Stimulated activated CD4-positive, alpha-beta T cell treated with anti-CD3 and anti-CD28 coated beads, TNF-alpha, amount 100 ng/mL, for 48 hours (primary cell): ENCODE measurements at regions not wholly inside any gene's neighbourhood (a gene's known extent, or its start where the extent isn't known, plus 50 kb on each side); places are given as distances from the start of the nearest gene placed in this dataset.

Source experiments
- DNase-seq, 3 donors: peaks; one replicate each; pipeline ENCODE4 v3.0.0-alpha.2; 2020; ENCODE audit warnings: low read depth in 3 of 3

GRCh38 chr18:51580580-51580979, 383.1 kb upstream of the MEX3C start:
- no peak for DNase-seq

- no peak for DNase-seq
Observed at GRCh38 chr18:51582551-51582950, 385.1 kb upstream of the MEX3C start.

GRCh38 chr18:51588616-51589015, 391.1 kb upstream of the MEX3C start:
- DNase-seq = no peak

GRCh38 chr18:51593931-51594330, 396.4 kb upstream of the MEX3C start:
- no peak for DNase-seq

GRCh38 chr18:51603111-51603510, 405.6 kb upstream of the MEX3C start:
- no peak for DNase-seq

- no peak for DNase-seq
Observed at GRCh38 chr18:51603551-51603950, 406.1 kb upstream of the MEX3C start.

GRCh38 chr18:51610481-51610880, 413.0 kb upstream of the MEX3C start:
- DNase-seq = no peak

GRCh38 chr18:51611326-51611725, 413.8 kb upstream of the MEX3C start:
- DNase-seq = no peak

- no peak for DNase-seq
Observed at GRCh38 chr18:51614033-51614432, 416.6 kb upstream of the MEX3C start.

- DNase-seq = no peak
Observed at GRCh38 chr18:51614967-51615571, 417.6 kb upstream of the MEX3C start.

GRCh38 chr18:51617167-51617566, 419.7 kb upstream of the MEX3C start:
- no peak for DNase-seq

GRCh38 chr18:51617572-51618260, 420.2 kb upstream of the MEX3C start:
- no peak for DNase-seq

- no peak for DNase-seq
Observed at GRCh38 chr18:51619283-51619682, 421.8 kb upstream of the MEX3C start.

- peak in 2 of 3 donors; percentile 2 to 22 for DNase-seq
Observed at GRCh38 chr18:51621113-51621863, 423.8 kb upstream of the MEX3C start.

- no peak for DNase-seq
Observed at GRCh38 chr18:51621864-51622160, 424.3 kb upstream of the MEX3C start.

GRCh38 chr18:51622702-51623101, 425.2 kb upstream of the MEX3C start:
- DNase-seq = no peak

GRCh38 chr18:51623653-51624052, 426.2 kb upstream of the MEX3C start:
- DNase-seq = no peak

GRCh38 chr18:51630706-51631105, 433.2 kb upstream of the MEX3C start:
- no peak for DNase-seq

- DNase-seq = no peak
Observed at GRCh38 chr18:51637881-51638280, 440.4 kb upstream of the MEX3C start.

GRCh38 chr18:51639541-51639940, 442.1 kb upstream of the MEX3C start:
- DNase-seq = no peak

- no peak for DNase-seq
Observed at GRCh38 chr18:51643483-51643882, 446.0 kb upstream of the MEX3C start.

GRCh38 chr18:51645607-51646006, 448.1 kb upstream of the MEX3C start:
- DNase-seq = no peak

GRCh38 chr18:51647346-51647745, 449.9 kb upstream of the MEX3C start:
- no peak for DNase-seq
